BJ (cell line): ENCODE measurements at regions not wholly inside any gene's neighbourhood (a gene's known extent, or its start where the extent isn't known, plus 50 kb on each side); places are given as distances from the start of the nearest gene placed in this dataset.

ENCODE experiments used
- CTCF ChIA-PET: fragments of 350-600 bp; formaldehyde crosslinking; extraction: SDS; loops from one replicate; lab custom pipeline; 2021; ENCODE audit warnings: antibody characterized with exemption, inconsistent platforms; lab: Yijun Ruan, JAX
- POLR2A ChIA-PET: fragments of 300-600 bp; sonication (Branson Sonifier 250); formaldehyde crosslinking; extraction: SDS; loops from one replicate; lab custom pipeline; 2021; ENCODE audit warnings: antibody characterized with exemption; lab: Charles Lee
- DNase-seq: peaks from one replicate; pipeline ENCODE4 v3.0.0-alpha.2; 2011; ENCODE audit warnings: low read depth
- H3K27me3 ChIP-seq: 2 replicates; pipeline ENCODE4 v1.6.0; 2011; ENCODE audit warnings: low read length; ENCODE audit not compliant: control insufficient read depth, insufficient read depth
- H3K36me3 ChIP-seq: 2 replicates; pipeline ENCODE4 v1.5.1; 2011; ENCODE audit warnings: low read length; ENCODE audit not compliant: control insufficient read depth, insufficient read depth
- H3K4me3 ChIP-seq: 2 replicates; pipeline ENCODE4 v1.5.1; 2011; ENCODE audit warnings: low read depth, mild to moderate bottlenecking, control low read depth, low read length
- TF ChIP-seq, protein P1 (sequence below): IDR thresholded peaks from 2 replicates; pipeline ENCODE4 v1.5.1; 2011; ENCODE audit warnings: low read depth, mild to moderate bottlenecking, control low read depth, inconsistent platforms, low read length, moderate library complexity; ENCODE audit not compliant: insufficient read depth

DNA sequence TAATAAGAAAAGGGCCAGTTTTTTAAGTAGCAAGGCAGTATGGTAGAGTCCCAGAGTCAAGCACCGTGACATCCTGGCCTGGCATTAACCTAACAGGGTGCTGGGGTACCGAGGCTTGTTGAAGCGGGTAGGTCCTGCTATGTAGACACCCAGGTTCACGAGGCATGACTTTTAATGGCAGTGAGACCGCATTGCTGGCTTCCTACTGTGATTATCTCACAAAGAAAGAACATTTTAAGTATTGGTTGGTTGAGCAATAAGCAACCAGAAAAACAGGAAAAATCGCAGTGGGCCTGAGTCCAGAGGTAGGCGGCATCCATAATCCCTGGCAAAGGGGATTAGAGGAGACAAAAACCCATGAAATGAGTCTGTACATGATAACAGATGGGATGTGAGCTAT, 927.9 kb upstream of the ACVR2A start:
- TF ChIP-seq, protein P1, sequence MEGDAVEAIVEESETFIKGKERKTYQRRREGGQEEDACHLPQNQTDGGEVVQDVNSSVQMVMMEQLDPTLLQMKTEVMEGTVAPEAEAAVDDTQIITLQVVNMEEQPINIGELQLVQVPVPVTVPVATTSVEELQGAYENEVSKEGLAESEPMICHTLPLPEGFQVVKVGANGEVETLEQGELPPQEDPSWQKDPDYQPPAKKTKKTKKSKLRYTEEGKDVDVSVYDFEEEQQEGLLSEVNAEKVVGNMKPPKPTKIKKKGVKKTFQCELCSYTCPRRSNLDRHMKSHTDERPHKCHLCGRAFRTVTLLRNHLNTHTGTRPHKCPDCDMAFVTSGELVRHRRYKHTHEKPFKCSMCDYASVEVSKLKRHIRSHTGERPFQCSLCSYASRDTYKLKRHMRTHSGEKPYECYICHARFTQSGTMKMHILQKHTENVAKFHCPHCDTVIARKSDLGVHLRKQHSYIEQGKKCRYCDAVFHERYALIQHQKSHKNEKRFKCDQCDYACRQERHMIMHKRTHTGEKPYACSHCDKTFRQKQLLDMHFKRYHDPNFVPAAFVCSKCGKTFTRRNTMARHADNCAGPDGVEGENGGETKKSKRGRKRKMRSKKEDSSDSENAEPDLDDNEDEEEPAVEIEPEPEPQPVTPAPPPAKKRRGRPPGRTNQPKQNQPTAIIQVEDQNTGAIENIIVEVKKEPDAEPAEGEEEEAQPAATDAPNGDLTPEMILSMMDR, result no peak
- H3K27me3 ChIP-seq, result no peaks in the 10 kb centered on the region
- H3K36me3 ChIP-seq, result no peaks in the 10 kb centered on the region
- DNase-seq, result no peak
- ChIA-PET CTCF (no interaction called here), POLR2A (no interaction called here)
- H3K4me3 ChIP-seq, result no peak overlapping the region

DNA sequence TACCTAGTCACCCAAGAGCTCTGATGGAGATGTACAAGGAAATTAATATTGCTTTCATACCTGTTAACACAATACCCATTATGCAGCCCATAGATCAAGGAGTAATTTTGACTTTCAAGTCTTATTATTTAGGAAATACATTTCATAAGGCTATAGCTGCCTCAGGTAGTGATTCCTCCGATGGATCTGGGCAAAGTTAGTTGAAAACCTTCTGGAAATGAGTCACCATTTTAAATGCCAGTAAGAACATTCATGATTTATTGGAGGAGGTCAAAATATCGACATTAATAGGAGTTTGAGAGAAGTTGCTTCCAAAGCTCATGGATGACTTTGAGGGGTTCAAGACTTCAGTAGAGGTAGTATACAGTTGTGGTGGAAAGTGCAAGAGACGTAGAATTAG, 931.4 kb upstream of the ACVR2A start:
- CTCF ChIA-PET, result interaction anchor here (0.8 kb wide), 1 partner anchor 14 kb away, joined by 6 read pairs; no protein-coding TSS in a partner anchor
- POLR2A ChIA-PET, result no interaction called here

DNA sequence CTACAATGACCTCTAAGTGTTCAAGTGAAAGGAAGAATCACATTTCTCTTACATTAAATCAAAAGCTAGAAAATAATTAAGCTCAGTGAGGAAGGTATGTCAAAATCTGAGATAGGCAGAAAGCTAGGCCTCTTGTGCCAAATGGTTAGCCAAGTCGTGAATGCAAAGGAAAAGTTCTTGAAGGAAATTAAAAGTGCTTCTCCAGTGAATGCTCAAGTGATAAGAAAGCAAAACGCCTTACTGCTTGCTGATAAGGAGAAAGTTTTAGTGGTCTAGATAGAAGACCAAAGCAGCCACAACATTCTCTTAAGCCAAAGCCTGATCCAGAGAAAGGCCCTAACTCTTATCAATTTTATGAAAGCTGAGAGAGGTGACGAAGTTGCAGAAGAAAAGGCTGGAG, 932.3 kb upstream of the ACVR2A start:
- ChIA-PET CTCF (interaction anchor here (0.8 kb wide), 1 partner anchor 14 kb away, joined by 6 read pairs; no protein-coding TSS in a partner anchor), POLR2A (no interaction called here)
- TF ChIP-seq, protein P1, result no peak
- H3K4me3 ChIP-seq, result no peak overlapping the region
- no peaks in the 10 kb centered on the region for H3K36me3 ChIP-seq
- DNase-seq, result no peak
- H3K27me3 ChIP-seq, result no peaks in the 10 kb centered on the region

More for the DNA sequence above, 931.4 kb upstream of the ACVR2A start:
- TF ChIP-seq, protein P1, result no peak
- H3K4me3 ChIP-seq, result no peak overlapping the region
- H3K27me3 ChIP-seq, result no peaks in the 10 kb centered on the region
- no peak for DNase-seq
- H3K36me3 ChIP-seq, result no peaks in the 10 kb centered on the region

DNA sequence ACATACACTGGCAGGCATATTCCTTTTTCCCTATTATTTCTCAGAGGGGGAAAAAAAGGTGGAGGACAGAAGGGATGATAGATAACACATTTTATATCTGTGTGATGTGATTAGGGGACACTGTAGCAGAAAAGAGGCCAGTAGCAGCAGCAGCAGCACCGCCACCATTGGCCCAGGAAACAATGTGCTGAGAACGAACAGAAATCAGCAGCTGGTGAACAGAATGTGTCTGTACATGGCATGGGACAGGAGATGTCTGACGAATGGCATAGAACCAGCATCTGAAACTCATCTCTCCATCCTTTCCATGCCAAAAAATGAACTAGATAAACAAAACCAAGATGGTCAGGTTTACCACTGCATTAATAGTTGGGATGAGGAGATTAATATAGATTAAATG, 936.1 kb upstream of the ACVR2A start:
- DNase-seq, result no peak
- Histone ChIP-seq H3K36me3 (no peaks in the 10 kb centered on the region), H3K27me3 (no peaks in the 10 kb centered on the region), H3K4me3 (no peak overlapping the region)
- POLR2A ChIA-PET, result no interaction called here
- TF ChIP-seq, protein P1, result no peak
- CTCF ChIA-PET, result no interaction called here

DNA sequence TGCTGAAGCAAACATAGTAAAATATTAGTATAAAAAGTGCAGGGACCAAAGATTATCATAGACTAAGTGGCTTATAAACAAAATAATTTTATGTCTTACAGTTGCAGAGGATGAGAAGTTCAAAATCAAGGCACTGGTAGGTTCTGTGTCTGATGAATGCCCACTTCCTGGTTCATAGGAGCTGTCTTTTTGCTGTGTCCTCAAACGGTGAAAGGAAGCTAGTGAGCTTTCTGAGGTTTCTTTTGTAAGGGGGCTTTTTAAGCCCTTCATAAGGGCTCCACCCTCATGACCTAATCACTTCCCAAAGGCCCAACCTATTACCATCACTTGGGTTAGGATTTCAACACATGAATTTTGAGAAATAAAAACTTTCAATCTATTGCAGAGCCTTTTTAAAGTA, 946.7 kb upstream of the ACVR2A start:
- CTCF ChIA-PET, result no interaction called here

More for the DNA sequence above, 946.7 kb upstream of the ACVR2A start:
- TF ChIP-seq, protein P1, result no peak
- no peak for DNase-seq
- H3K36me3 ChIP-seq, result no peaks in the 10 kb centered on the region
- POLR2A ChIA-PET, result no interaction called here
- no peaks in the 10 kb centered on the region for H3K27me3 ChIP-seq
- no peak overlapping the region for H3K4me3 ChIP-seq
